KMS-11 (cell line): ENCODE measurements at regions not wholly inside any gene's neighbourhood (a gene's known extent, or its start where the extent isn't known, plus 50 kb on each side); places are given as distances from the start of the nearest gene placed in this dataset.

Experiments used
- H2AFZ ChIP-seq: fragments of 200-600 bp; sonication (generic); 2 replicates; pipeline ENCODE4 v1.6.1; 2016; ENCODE audit warnings: antibody characterized with exemption, mixed run types, low read depth
- H3K27ac ChIP-seq: fragments of 200-600 bp; sonication (generic); 2 replicates; pipeline ENCODE4 v1.6.1; 2016; ENCODE audit warnings: mild to moderate bottlenecking, mixed run types
- H3K27me3 ChIP-seq: fragments of 200-600 bp; sonication (generic); 2 replicates; pipeline ENCODE4 v1.6.1; 2017; ENCODE audit warnings: mild to moderate bottlenecking, low read depth, mixed run types, moderate library complexity; ENCODE audit not compliant: insufficient read depth
- H3K36me3 ChIP-seq: fragments of 200-600 bp; sonication (generic); 2 replicates; pipeline ENCODE4 v1.6.1; 2017; ENCODE audit warnings: mild to moderate bottlenecking, mixed run types; ENCODE audit not compliant: insufficient read depth
- H3K4me1 ChIP-seq: fragments of 200-600 bp; sonication (generic); 2 replicates; pipeline ENCODE4 v1.6.1; 2016; ENCODE audit warnings: mild to moderate bottlenecking, low read depth, mixed run types; ENCODE audit not compliant: poor library complexity, severe bottlenecking
- H3K4me2 ChIP-seq: fragments of 200-600 bp; sonication (generic); 2 replicates; pipeline ENCODE4 v1.7.0; 2016; ENCODE audit warnings: mild to moderate bottlenecking, mixed run types
- H3K4me3 ChIP-seq: fragments of 200-600 bp; sonication (generic); IDR thresholded peaks from 2 replicates; pipeline ENCODE4 v1.6.1; 2017; ENCODE audit warnings: low read depth, low read length, mixed read lengths; ENCODE audit not compliant: insufficient read depth
- H3K79me2 ChIP-seq: fragments of 200-600 bp; sonication (generic); 2 replicates; pipeline ENCODE4 v1.6.1; 2016; ENCODE audit warnings: low read depth, mixed run types; ENCODE audit not compliant: insufficient read depth
- H3K9ac ChIP-seq: fragments of 200-600 bp; sonication (generic); 2 replicates; pipeline ENCODE4 v1.6.1; 2016; ENCODE audit warnings: mild to moderate bottlenecking, mixed run types
- H4K20me1 ChIP-seq: fragments of 200-600 bp; sonication (generic); 2 replicates; pipeline ENCODE4 v1.6.1; 2016; ENCODE audit warnings: mild to moderate bottlenecking, mixed run types; ENCODE audit not compliant: insufficient read depth
- CTCF ChIP-seq: fragments of 200-600 bp; sonication (generic); conservative IDR thresholded peaks from 2 replicates; pipeline ENCODE4 v1.6.1; 2017; ENCODE audit warnings: low read depth, mild to moderate bottlenecking, antibody characterized with exemption, low read length, moderate library complexity, mixed read lengths

DNA sequence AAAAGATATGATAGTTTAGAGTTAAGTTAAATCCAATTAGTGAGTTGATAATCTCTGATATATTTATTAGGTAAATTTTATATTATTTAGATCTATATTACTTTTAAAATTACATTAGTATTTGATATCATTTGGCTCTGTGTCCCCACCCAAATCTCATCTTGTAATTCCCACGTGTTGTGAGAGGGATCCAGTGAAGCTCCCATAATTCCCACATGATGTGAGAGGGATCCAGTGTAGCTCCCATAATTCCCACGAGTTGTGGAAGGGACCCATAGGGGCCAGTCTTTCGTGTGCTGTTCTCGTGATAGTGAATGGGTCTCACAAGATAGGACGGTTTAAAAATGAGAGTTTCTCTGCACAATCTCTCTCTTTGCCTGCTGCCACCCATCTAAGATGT lies 1183.6 kb downstream of the NSUN3 start:
- Histone ChIP-seq H4K20me1 (no peaks in the 10 kb centered on the region), H3K79me2 (no peaks in the 10 kb centered on the region), H3K4me1 (no peaks in the 10 kb centered on the region), H3K4me3 (no peak overlapping the region), H2AFZ (no peak overlapping the region), H3K27ac (no peak overlapping the region), H3K4me2 (no peak overlapping the region), H3K36me3 (no peaks in the 10 kb centered on the region), H3K27me3 (no peaks in the 10 kb centered on the region), H3K9ac (no peak overlapping the region)
- no peak for TF ChIP-seq CTCF

GRCh38 chr3:95254061-95254460 lies 1191.2 kb downstream of the NSUN3 start:
- no peaks in the 10 kb centered on the region for H3K27me3 ChIP-seq
- H3K4me1 ChIP-seq: no peaks in the 10 kb centered on the region
- no peak overlapping the region for H3K9ac ChIP-seq
- H4K20me1 ChIP-seq: no peaks in the 10 kb centered on the region
- no peak overlapping the region for H3K4me3 ChIP-seq
- no peak overlapping the region for H3K4me2 ChIP-seq
- no peak overlapping the region for H3K27ac ChIP-seq
- H3K36me3 ChIP-seq: no peaks in the 10 kb centered on the region
- H3K79me2 ChIP-seq: no peaks in the 10 kb centered on the region
- no peak for TF ChIP-seq CTCF
- no peak overlapping the region for H2AFZ ChIP-seq

- Histone ChIP-seq H3K4me1 (no peaks in the 10 kb centered on the region), H2AFZ (no peak overlapping the region), H3K36me3 (no peaks in the 10 kb centered on the region), H3K4me3 (no peak overlapping the region), H4K20me1 (no peaks in the 10 kb centered on the region), H3K9ac (no peak overlapping the region), H3K79me2 (no peaks in the 10 kb centered on the region), H3K4me2 (no peak overlapping the region), H3K27ac (no peak overlapping the region), H3K27me3 (no peaks in the 10 kb centered on the region)
- no peak for TF ChIP-seq CTCF
These were observed 1191.9 kb downstream of the NSUN3 start for GRCh38 chr3:95254758-95255157.

DNA sequence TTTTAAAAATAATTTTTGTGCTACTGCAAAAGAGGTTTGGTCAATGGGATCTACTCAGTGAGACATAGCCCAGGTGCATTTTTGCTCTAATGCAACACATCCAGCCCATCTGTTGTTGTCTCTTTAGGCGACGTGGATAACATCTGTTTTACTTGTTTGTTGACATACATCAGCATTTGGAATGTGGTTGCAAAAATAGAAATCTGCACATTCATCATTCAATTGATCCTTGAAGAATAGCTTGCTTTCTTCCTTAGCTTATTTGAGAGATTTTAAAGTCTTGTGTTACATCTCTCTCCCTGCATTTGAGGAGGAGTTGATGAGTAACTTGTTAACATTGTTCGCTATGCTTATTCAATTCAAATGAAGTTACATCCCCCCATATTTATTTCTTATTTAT lies 1202.3 kb downstream of the NSUN3 start:
- no peak overlapping the region for H3K4me2 ChIP-seq
- TF ChIP-seq CTCF: no peak
- H3K36me3 ChIP-seq: no peaks in the 10 kb centered on the region

GRCh38 chr3:95271395-95271794 lies 1208.5 kb downstream of the NSUN3 start:
- Histone ChIP-seq H3K27ac (no peak overlapping the region), H3K36me3 (no peaks in the 10 kb centered on the region), H3K9ac (no peak overlapping the region), H3K4me3 (no peak overlapping the region), H4K20me1 (no peaks in the 10 kb centered on the region), H3K4me1 (no peaks in the 10 kb centered on the region), H3K4me2 (no peak overlapping the region), H3K27me3 (no peaks in the 10 kb centered on the region), H3K79me2 (no peaks in the 10 kb centered on the region), H2AFZ (no peak overlapping the region)
- TF ChIP-seq CTCF: no peak

More for the DNA sequence above, 1202.3 kb downstream of the NSUN3 start:
- Histone ChIP-seq H3K4me3 (no peak overlapping the region), H3K27ac (no peak overlapping the region), H3K4me1 (no peaks in the 10 kb centered on the region), H3K9ac (no peak overlapping the region), H4K20me1 (no peaks in the 10 kb centered on the region), H3K27me3 (no peaks in the 10 kb centered on the region), H2AFZ (no peak overlapping the region), H3K79me2 (no peaks in the 10 kb centered on the region)
